DOHH2 (cell line): ENCODE measurements at regions not wholly inside any gene's neighbourhood (a gene's known extent, or its start where the extent isn't known, plus 50 kb on each side); places are given as distances from the start of the nearest gene placed in this dataset.

ENCODE experiments used
- H3F3A ChIP-seq: fragments of 200-600 bp; sonication (generic), shearing (Covaris generic); 2 replicates; pipeline ENCODE4 v1.6.0; 2016; ENCODE audit warnings: antibody characterized with exemption, mild to moderate bottlenecking; ENCODE audit not compliant: control insufficient read depth, insufficient read depth
- H3K27ac ChIP-seq: fragments of 200-600 bp; sonication (generic); 2 replicates; pipeline ENCODE4 v1.5.1; 2014; ENCODE audit warnings: low read depth, mild to moderate bottlenecking, low read length, moderate library complexity
- H3K27me3 ChIP-seq: fragments of 200-600 bp; sonication (generic); 2 replicates; pipeline ENCODE4 v1.6.1; 2014; ENCODE audit warnings: mild to moderate bottlenecking, low read length, mixed read lengths; ENCODE audit not compliant: control insufficient read depth
- H3K36me3 ChIP-seq: fragments of 200-600 bp; sonication (generic); 2 replicates; pipeline ENCODE4 v1.6.1; 2014; ENCODE audit warnings: mild to moderate bottlenecking, low read length, moderate library complexity, mixed read lengths; ENCODE audit not compliant: control insufficient read depth
- H3K4me1 ChIP-seq: fragments of 200-600 bp; sonication (generic); 2 replicates; pipeline ENCODE4 v1.6.1; 2014; ENCODE audit warnings: mild to moderate bottlenecking, low read length, mixed read lengths; ENCODE audit not compliant: control insufficient read depth
- H3K4me2 ChIP-seq: fragments of 200-600 bp; sonication (generic); 2 replicates; pipeline ENCODE4 v1.6.0; 2014; ENCODE audit warnings: mild to moderate bottlenecking, low read length, moderate library complexity
- H3K4me3 ChIP-seq: fragments of 200-600 bp; sonication (generic); 2 replicates; pipeline ENCODE4 v1.5.1; 2014; ENCODE audit warnings: mild to moderate bottlenecking, low read length, mixed read lengths
- H3K79me2 ChIP-seq: fragments of 200-600 bp; sonication (generic); 2 replicates; pipeline ENCODE4 v1.6.1; 2014; ENCODE audit warnings: mild to moderate bottlenecking, low read length, mixed read lengths; ENCODE audit not compliant: control insufficient read depth
- H3K9me2 ChIP-seq: fragments of 200-600 bp; sonication (generic); replicated peaks from 2 replicates; pipeline ENCODE4 v1.6.1; 2014; ENCODE audit warnings: mild to moderate bottlenecking, low read length, mixed read lengths; ENCODE audit not compliant: control insufficient read depth
- H3K9me3 ChIP-seq: fragments of 200-600 bp; sonication (generic); 2 replicates; pipeline ENCODE4 v1.6.1; 2014; ENCODE audit warnings: antibody characterized with exemption, low read length, mixed read lengths; ENCODE audit not compliant: control insufficient read depth, insufficient read depth
- H4K20me1 ChIP-seq: fragments of 200-600 bp; sonication (generic); 2 replicates; pipeline ENCODE4 v1.6.0; 2014; ENCODE audit warnings: low read depth, mild to moderate bottlenecking, antibody characterized with exemption, low read length, moderate library complexity; ENCODE audit not compliant: control insufficient read depth, insufficient read depth
- EZH2phosphoT487 ChIP-seq: fragments of 200-600 bp; sonication (generic); IDR thresholded peaks from 2 replicates; pipeline ENCODE4 v1.6.1; 2017; ENCODE audit warnings: borderline replicate concordance, mild to moderate bottlenecking, antibody characterized with exemption, low read length, moderate library complexity, mixed read lengths
- TF ChIP-seq, protein P1 (sequence below): fragments of 200-600 bp; sonication (generic); IDR thresholded peaks from one replicate; pipeline ENCODE4 v1.5.1; 2014; ENCODE audit warnings: antibody characterized with exemption, mild to moderate bottlenecking, low read depth, low read length; ENCODE audit not compliant: poor library complexity, severe bottlenecking

GRCh38 chr3:481111-481510, 284.5 kb downstream of the CHL1 start:
- Histone ChIP-seq H3K4me2 (no peak overlapping the region), H3K4me1 (no peaks in the 10 kb centered on the region; the same call in 1 of the 2 replicates), H3K27me3 (no peaks in the 10 kb centered on the region), H3K9me3 (no peaks in the 10 kb centered on the region), H3K9me2 (no peaks in the 10 kb centered on the region), H3K36me3 (no peaks in the 10 kb centered on the region), H3K79me2 (no peaks in the 10 kb centered on the region), H3K27ac (no peak overlapping the region), H4K20me1 (no peaks in the 10 kb centered on the region), H3F3A (no peaks in the 10 kb centered on the region), H3K4me3 (no peak overlapping the region)
- TF ChIP-seq EZH2phosphoT487 = no peak
- TF ChIP-seq, protein P1, sequence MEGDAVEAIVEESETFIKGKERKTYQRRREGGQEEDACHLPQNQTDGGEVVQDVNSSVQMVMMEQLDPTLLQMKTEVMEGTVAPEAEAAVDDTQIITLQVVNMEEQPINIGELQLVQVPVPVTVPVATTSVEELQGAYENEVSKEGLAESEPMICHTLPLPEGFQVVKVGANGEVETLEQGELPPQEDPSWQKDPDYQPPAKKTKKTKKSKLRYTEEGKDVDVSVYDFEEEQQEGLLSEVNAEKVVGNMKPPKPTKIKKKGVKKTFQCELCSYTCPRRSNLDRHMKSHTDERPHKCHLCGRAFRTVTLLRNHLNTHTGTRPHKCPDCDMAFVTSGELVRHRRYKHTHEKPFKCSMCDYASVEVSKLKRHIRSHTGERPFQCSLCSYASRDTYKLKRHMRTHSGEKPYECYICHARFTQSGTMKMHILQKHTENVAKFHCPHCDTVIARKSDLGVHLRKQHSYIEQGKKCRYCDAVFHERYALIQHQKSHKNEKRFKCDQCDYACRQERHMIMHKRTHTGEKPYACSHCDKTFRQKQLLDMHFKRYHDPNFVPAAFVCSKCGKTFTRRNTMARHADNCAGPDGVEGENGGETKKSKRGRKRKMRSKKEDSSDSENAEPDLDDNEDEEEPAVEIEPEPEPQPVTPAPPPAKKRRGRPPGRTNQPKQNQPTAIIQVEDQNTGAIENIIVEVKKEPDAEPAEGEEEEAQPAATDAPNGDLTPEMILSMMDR = no peak

DNA sequence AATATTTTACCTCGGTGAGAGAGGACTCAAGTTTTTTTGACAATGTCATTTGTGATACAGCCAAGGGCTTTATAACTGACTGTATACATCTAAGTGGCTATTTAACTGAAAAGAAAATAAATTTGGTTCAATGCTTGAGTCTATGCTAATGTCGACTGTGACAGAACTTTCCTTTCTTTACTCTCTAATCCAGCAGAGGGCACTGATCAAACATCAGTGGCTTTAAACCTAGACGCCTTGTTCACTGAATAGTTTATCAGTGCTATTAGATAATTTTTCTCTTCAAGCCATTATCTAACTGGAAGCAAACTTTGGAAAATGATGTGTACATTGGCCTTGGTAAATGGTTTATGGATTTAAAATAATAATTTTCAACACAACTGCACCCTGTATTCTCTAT, 285.1 kb downstream of the CHL1 start:
- Histone ChIP-seq H3K27me3 (no peaks in the 10 kb centered on the region), H3K4me3 (no peak overlapping the region), H3K27ac (no peak overlapping the region), H3K4me1 (no peaks in the 10 kb centered on the region; the same call in 1 of the 2 replicates), H3F3A (no peaks in the 10 kb centered on the region), H3K9me2 (no peaks in the 10 kb centered on the region), H3K79me2 (no peaks in the 10 kb centered on the region), H3K36me3 (no peaks in the 10 kb centered on the region), H4K20me1 (no peaks in the 10 kb centered on the region), H3K4me2 (no peak overlapping the region), H3K9me3 (no peaks in the 10 kb centered on the region)
- no peak for TF ChIP-seq EZH2phosphoT487
- TF ChIP-seq, protein P1 = peak; percentile 15

DNA sequence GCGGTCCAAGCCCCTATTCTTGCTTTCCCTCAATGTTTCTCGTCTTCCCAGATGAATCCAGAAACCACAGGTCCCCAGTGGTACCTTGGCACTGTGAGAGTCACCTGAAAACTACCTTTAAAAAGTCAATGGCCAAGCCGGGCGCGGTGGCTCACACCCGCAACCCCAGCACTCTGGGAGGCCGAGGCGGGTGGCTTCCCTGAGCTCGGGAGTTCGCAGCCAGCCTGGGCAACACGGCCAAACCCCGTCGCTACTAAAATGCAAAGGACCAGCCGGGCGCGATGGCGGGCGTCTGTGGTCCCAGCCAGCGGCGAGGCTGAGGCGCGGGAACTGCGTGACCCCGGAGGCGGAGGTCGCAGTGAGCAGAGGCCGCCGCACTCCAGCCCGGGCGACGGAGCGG, 285.9 kb downstream of the CHL1 start:
- H3K4me3 ChIP-seq = no peak overlapping the region
- H3K9me2 ChIP-seq = no peaks in the 10 kb centered on the region
- no peak overlapping the region for H3K4me2 ChIP-seq
- no peaks in the 10 kb centered on the region for H4K20me1 ChIP-seq
- H3K36me3 ChIP-seq = no peaks in the 10 kb centered on the region
- H3K27ac ChIP-seq = no peak overlapping the region
- H3F3A ChIP-seq = no peaks in the 10 kb centered on the region
- H3K9me3 ChIP-seq = no peaks in the 10 kb centered on the region
- H3K27me3 ChIP-seq = no peaks in the 10 kb centered on the region
- H3K4me1 ChIP-seq = no peaks in the 10 kb centered on the region; the same call in 1 of the 2 replicates
- H3K79me2 ChIP-seq = no peaks in the 10 kb centered on the region
- TF ChIP-seq EZH2phosphoT487 = no peak
- TF ChIP-seq, protein P1 = no peak

DNA sequence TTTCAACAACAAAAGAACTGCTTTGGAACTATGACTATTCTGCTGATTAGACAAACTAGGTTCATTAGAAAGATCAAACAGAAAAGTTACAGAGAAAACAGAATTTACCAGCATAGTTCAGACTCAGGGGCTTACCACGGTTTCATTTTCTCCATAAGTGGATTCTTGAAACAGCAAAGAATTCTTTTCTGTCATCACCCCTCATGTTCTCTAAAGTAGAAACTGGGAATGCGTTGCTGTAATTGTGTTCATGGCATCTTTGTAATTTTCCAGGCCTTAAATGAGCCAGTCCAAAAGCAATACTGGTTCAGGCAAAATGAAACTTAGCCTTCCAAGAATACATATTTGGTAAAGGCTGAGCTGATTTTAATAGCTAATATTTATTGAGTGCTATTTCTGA, 287.8 kb downstream of the CHL1 start:
- Histone ChIP-seq H3K4me2 (no peak overlapping the region), H3K36me3 (no peaks in the 10 kb centered on the region), H3K79me2 (no peaks in the 10 kb centered on the region), H3K9me2 (no peaks in the 10 kb centered on the region), H4K20me1 (no peaks in the 10 kb centered on the region), H3K4me3 (no peak overlapping the region), H3K27me3 (no peaks in the 10 kb centered on the region), H3K4me1 (no peaks in the 10 kb centered on the region; the same call in 1 of the 2 replicates), H3K27ac (no peak overlapping the region), H3K9me3 (no peaks in the 10 kb centered on the region), H3F3A (no peaks in the 10 kb centered on the region)
- TF ChIP-seq, protein P1 = no peak
- TF ChIP-seq EZH2phosphoT487 = no peak
